K562 (cell line): ENCODE measurements at regions not wholly inside any gene's neighbourhood (a gene's known extent, or its start where the extent isn't known, plus 50 kb on each side); places are given as distances from the start of the nearest gene placed in this dataset.
A peak's percentile ranks its signal among the peaks of the same experiment; 100 is the strongest.

Experiments used
- ATAC-seq: fragments of 200-7000 bp; cut with Tn5 transposase; 3 replicates; pipeline ENCODE4 v1.9.1; 2020; ENCODE audit warnings: moderate library complexity
- BruUV-seq: library from RNA; stranded (reverse); fragments of 400-500 nt; replicated peaks from 2 replicates; lab custom pipeline; 2021; lab: Mats Ljungman, UMichigan
- CTCF ChIA-PET: fragments of 300-600 bp; formaldehyde crosslinking; extraction: SDS; loops from one replicate; lab custom pipeline; 2021; ENCODE audit warnings: low intra/inter-chr PET ratio; lab: Yijun Ruan, JAX
- POLR2A ChIA-PET: fragments of 300-600, 350-650 bp; sonication (Branson Sonifier 250); formaldehyde crosslinking; extraction: SDS; loops from one replicate; lab custom pipeline; 2021; ENCODE audit warnings: antibody characterized with exemption, inconsistent platforms; lab: Yijun Ruan, JAX
- DNase-seq, 4 experiments: peaks; one replicate each; pipeline versions ENCODE4 v3.0.0 to v3.0.0-alpha.2; 2011 to 2018; ENCODE audit warnings: low spot score in 3 of 4, mixed read lengths in 3 of 4; ENCODE audit errors: extremely low read depth in 1 of 4
- FAIRE-seq: peaks from 2 replicates; lab custom pipeline; 2011; peaks lifted over from hg19 to GRCh38; lab: Jason Lieb, UNC
- H2AFZ ChIP-seq: 2 replicates; pipeline ENCODE4 v1.6.0; 2011; ENCODE audit warnings: low read depth, low read length, control low read depth, inconsistent platforms
- H3K27ac ChIP-seq: fragments of 200-600 bp; 3 replicates; pipeline ENCODE4 v1.8.0; 2011; ENCODE audit warnings: low read depth, mild to moderate bottlenecking, control low read depth, inconsistent platforms, low read length, moderate library complexity, mixed read lengths; ENCODE audit errors: extremely low read depth
- H3K27me3 ChIP-seq, 2 experiments: fragments of 300-600 bp in 1 of 2; 2 replicates in 1 of 2; 3 replicates in 1 of 2; pipeline versions ENCODE4 v1.6.0 to v1.8.0; 2011; ENCODE audit warnings: inconsistent platforms in 2 of 2, low read length in 2 of 2, mild to moderate bottlenecking in 1 of 2, mixed read lengths in 1 of 2, moderate library complexity in 1 of 2; ENCODE audit not compliant: control insufficient read depth in 2 of 2, insufficient read depth in 2 of 2
- H3K36me3 ChIP-seq: fragments of 300-600 bp; 3 replicates; pipeline ENCODE4 v1.8.0; 2011; ENCODE audit warnings: mild to moderate bottlenecking, low read length, inconsistent platforms; ENCODE audit not compliant: control insufficient read depth, insufficient read depth
- H3K4me1 ChIP-seq, 2 experiments: fragments of 200-600 bp in 1 of 2; replicated peaks in 1 of 2; 2 replicates in 1 of 2; 3 replicates in 1 of 2; pipeline versions ENCODE4 v1.5.1 to v1.8.0; 2011; ENCODE audit warnings: inconsistent platforms in 2 of 2, low read length in 2 of 2, mild to moderate bottlenecking in 1 of 2, mixed read lengths in 1 of 2, moderate library complexity in 1 of 2; ENCODE audit not compliant: control insufficient read depth in 2 of 2, insufficient read depth in 2 of 2
- H3K4me2 ChIP-seq: 2 replicates; pipeline ENCODE4 v1.6.1; 2011; ENCODE audit warnings: low read length, control low read depth, inconsistent platforms, mixed read lengths; ENCODE audit not compliant: insufficient read depth
- H3K4me3 ChIP-seq: fragments of 200-600 bp; sonication (generic), shearing (Covaris generic); 2 replicates; pipeline ENCODE4 v1.5.1; 2016; ENCODE audit warnings: control low read depth, inconsistent platforms
- H3K79me2 ChIP-seq: fragments of 200-600 bp; 3 replicates; pipeline ENCODE4 v1.8.0; 2011; ENCODE audit warnings: low read length, inconsistent platforms; ENCODE audit not compliant: control insufficient read depth, insufficient read depth
- H3K9ac ChIP-seq, 2 experiments: 2 replicates each; pipeline versions ENCODE4 v1.6.0 to v1.6.1; 2011; ENCODE audit warnings: low read depth in 2 of 2, low read length in 2 of 2, control low read depth in 1 of 2, inconsistent platforms in 1 of 2, mild to moderate bottlenecking in 1 of 2, mixed read lengths in 1 of 2; ENCODE audit not compliant: insufficient read depth in 1 of 2
- H3K9me1 ChIP-seq: one replicate; pipeline ENCODE4 v1.6.0; 2011; ENCODE audit warnings: inconsistent platforms, mild to moderate bottlenecking, low read length, moderate library complexity; ENCODE audit not compliant: control insufficient read depth, insufficient read depth
- H3K9me3 ChIP-seq: replicated peaks from 2 replicates; pipeline ENCODE4 v1.5.1; 2011; ENCODE audit warnings: low read depth, low read length, inconsistent platforms; ENCODE audit not compliant: control insufficient read depth, insufficient read depth
- H4K20me1 ChIP-seq: replicated peaks from 2 replicates; pipeline ENCODE4 v1.6.1; 2011; ENCODE audit warnings: low read length, inconsistent platforms, mixed read lengths; ENCODE audit not compliant: control insufficient read depth, insufficient read depth
- CHD1 ChIP-seq: fragments of 200-600 bp; sonication (generic); IDR thresholded peaks from one replicate; pipeline ENCODE4 v1.6.1; 2012; ENCODE audit warnings: mild to moderate bottlenecking, moderate library complexity, low read length, inconsistent platforms
- CTBP1 ChIP-seq: fragments of 450-650 bp; IDR thresholded peaks from 2 replicates; pipeline ENCODE4 v1.6.1; 2016; ENCODE audit warnings: borderline replicate concordance
- KDM4B ChIP-seq, 2 experiments: fragments of 450-650 bp in 1 of 2; sonication (generic) in 1 of 2; IDR thresholded peaks; 2 replicates each; pipeline ENCODE4 v1.6.1; 2016 to 2017; ENCODE audit warnings: borderline replicate concordance in 2 of 2, antibody characterized with exemption in 1 of 2, low read depth in 1 of 2, mild to moderate bottlenecking in 1 of 2
- NCOA2 ChIP-seq, 2 experiments: fragments of 450-650 bp; IDR thresholded peaks; 2 replicates each; pipeline ENCODE4 v1.6.1; 2018; ENCODE audit warnings: mild to moderate bottlenecking in 2 of 2, moderate library complexity in 1 of 2; ENCODE audit not compliant: partially characterized antibody in 2 of 2
- NR2C2 ChIP-seq, 2 experiments: fragments of 200-800 bp in 1 of 2; sonication (Bioruptor generic) in 1 of 2; sonication (generic) in 1 of 2; formaldehyde crosslinking in 1 of 2; IDR thresholded peaks; 2 replicates each; pipeline versions ENCODE4 v1.6.1 to v1.8.0; 2016 to 2022; ENCODE audit warnings: mild to moderate bottlenecking in 1 of 2, missing compliant biosample characterization in 1 of 2, missing genetic modification characterization in 1 of 2, missing genetic modification reagents in 1 of 2
- RERE ChIP-seq: sonication (generic); formaldehyde crosslinking; IDR thresholded peaks from 2 replicates; pipeline ENCODE4 v1.8.0; 2023; ENCODE audit warnings: missing genetic modification reagents, mild to moderate bottlenecking, borderline replicate concordance
- SLC30A9 ChIP-seq: fragments of 250-450 bp; sonication (Bioruptor Pico); IDR thresholded peaks from 2 replicates; pipeline ENCODE4 v1.8.0; 2022; ENCODE audit warnings: mild to moderate bottlenecking, moderate library complexity
- SPI1 ChIP-seq: IDR thresholded peaks from 2 replicates; pipeline ENCODE4 v1.6.1; 2011; ENCODE audit warnings: low read depth, low read length, control low read depth, borderline replicate concordance
- ZNF518B ChIP-seq: fragments of 250-450 bp; sonication (Bioruptor Pico); IDR thresholded peaks from 2 replicates; pipeline ENCODE4 v1.5.0; 2021; ENCODE audit warnings: mild to moderate bottlenecking, moderate library complexity
- WGBS: fragments of 100-300 bp; shearing (Covaris generic); methylation state at CpG from one replicate; pipeline ENCODE4 v1.1.6; 2016; ENCODE audit warnings: low coverage, mixed read lengths; ENCODE audit not compliant: insufficient coverage; ENCODE audit errors: missing lambda C conversion rate; 5-methylcytosine and 5-hydroxymethylcytosine counted together
- in situ Hi-C: fragments of 300-500 bp; cut with MboI; formaldehyde crosslinking; loops from 4 replicates; pipeline ENCODE4 v1.15.0; 2018; ENCODE audit warnings: inconsistent platforms, mixed read lengths
- intact Hi-C: fragments of 100-400 bp; cut with micrococcal nuclease; formaldehyde crosslinking; loops from 2 replicates; pipeline ENCODE4 v1.14.2; 2022

- no TSS peak for BruUV-seq
- in situ Hi-C loops (no loop called here), intact Hi-C loops (no loop called here)
- H3K9me1 ChIP-seq = no peaks in the 10 kb centered on the region
- H3K4me3 ChIP-seq = no peak overlapping the region
- no peak for FAIRE-seq
- H3K27me3 ChIP-seq = no peaks in the 10 kb centered on the region
- no peaks in the 10 kb centered on the region for H3K4me1 ChIP-seq
- ChIA-PET CTCF (no interaction called here), POLR2A (no interaction called here)
- TF ChIP-seq SPI1 (no peak), NR2C2 (CRISPR knock-in tag; IDR thresholded peaks at IDR 0.05) (no peak), NR2C2 (tag; IDR thresholded peaks at IDR 0.05) (no peak), RERE (CRISPR knock-in tag) (no peak), NCOA2 (IDR thresholded peaks at IDR 0.05; ENCODE audit: partially characterized antibody in 2 of 2) (no peak), CHD1 (no peak), CTBP1 (no peak), KDM4B (IDR thresholded peaks at IDR 0.05; ENCODE audit: borderline replicate concordance in 2 of 2, low read depth in 1 of 2) (no peak), SLC30A9 (CRISPR knock-in tag) (no peak), ZNF518B (CRISPR knock-in tag) (no peak)
- no peak overlapping the region for H3K9ac ChIP-seq
- no peaks in the 10 kb centered on the region for H3K79me2 ChIP-seq
- WGBS = 0% methylated on average over 3 of the region's 18 CpGs
- no peaks in the 10 kb centered on the region for H3K36me3 ChIP-seq
- H3K9me3 ChIP-seq = no peaks in the 10 kb centered on the region
- peak in 3 of 4 experiments; percentile 0 to 1 (median 1) for DNase-seq
- H4K20me1 ChIP-seq = no peaks in the 10 kb centered on the region
- H3K4me2 ChIP-seq = no peak overlapping the region
- H2AFZ ChIP-seq = no peak overlapping the region
- ATAC-seq = no peak
- no peak overlapping the region for H3K27ac ChIP-seq
These were observed 400.2 kb downstream of the TMEM121 start for GRCh38 chr14:105926373-105927095.
